Ishikawa (cell line): ENCODE measurements at regions not wholly inside any gene's neighbourhood (a gene's known extent, or its start where the extent isn't known, plus 50 kb on each side); places are given as distances from the start of the nearest gene placed in this dataset.

Experiments
- CEBPB ChIP-seq: IDR thresholded peaks from 2 replicates; pipeline ENCODE4 v1.6.1; 2012
- CREB1 ChIP-seq: IDR thresholded peaks from 2 replicates; pipeline ENCODE4 v1.6.1; 2012; ENCODE audit warnings: low read depth
- EGR1 ChIP-seq: IDR thresholded peaks from 2 replicates; pipeline ENCODE4 v1.6.1; 2012
- EP300 ChIP-seq: IDR thresholded peaks from 2 replicates; pipeline ENCODE4 v1.6.1; 2012; ENCODE audit warnings: borderline replicate concordance
- FOXM1 ChIP-seq: IDR thresholded peaks from 2 replicates; pipeline ENCODE4 v1.6.1; 2012; ENCODE audit warnings: low read depth, borderline replicate concordance
- NFIC ChIP-seq: IDR thresholded peaks from 2 replicates; pipeline ENCODE4 v1.6.1; 2012
- RAD21 ChIP-seq: IDR thresholded peaks from 2 replicates; pipeline ENCODE4 v1.6.1; 2012; ENCODE audit warnings: low read depth
- TAF1 ChIP-seq: IDR thresholded peaks from 2 replicates; pipeline ENCODE4 v1.6.1; 2012; ENCODE audit warnings: low read depth, mild to moderate bottlenecking
- TCF12 ChIP-seq: IDR thresholded peaks from 2 replicates; pipeline ENCODE4 v1.6.1; 2012; ENCODE audit warnings: low read depth
- TEAD4 ChIP-seq: IDR thresholded peaks from 2 replicates; pipeline ENCODE4 v1.6.1; 2012
- YY1 ChIP-seq: IDR thresholded peaks from 2 replicates; pipeline ENCODE4 v1.6.1; 2012; ENCODE audit warnings: low read depth
- ZBTB7A ChIP-seq: IDR thresholded peaks from 2 replicates; pipeline ENCODE4 v1.6.1; 2012; ENCODE audit warnings: low read depth
- TF ChIP-seq, protein P1 (sequence below): IDR thresholded peaks from 2 replicates; pipeline ENCODE4 v1.6.1; 2012
- TF ChIP-seq, protein P2 (sequence below): IDR thresholded peaks from 2 replicates; pipeline ENCODE4 v1.6.1; 2012
- TF ChIP-seq, protein P3 (sequence below): IDR thresholded peaks from 2 replicates; pipeline ENCODE4 v1.6.1; 2012; ENCODE audit warnings: low read depth, mild to moderate bottlenecking

DNA sequence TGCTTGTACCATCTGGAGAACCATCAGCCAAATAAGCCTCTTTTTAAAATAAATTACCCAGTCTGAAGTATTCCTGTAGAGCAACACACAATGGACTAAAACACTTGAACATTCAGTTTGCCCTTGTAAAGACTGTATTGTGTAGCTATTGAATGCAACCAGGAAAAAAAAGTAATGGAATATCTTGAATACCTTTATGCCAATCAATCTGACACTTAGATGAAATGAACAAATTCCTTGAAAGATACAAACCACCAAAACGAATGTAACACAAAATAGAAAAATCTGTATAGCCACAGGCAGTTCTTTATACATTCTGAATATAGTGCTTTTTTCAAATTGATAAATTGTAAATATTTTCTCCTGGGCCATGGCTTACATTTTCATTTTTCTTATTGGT is 63.3 kb upstream of the KCNJ16 start:
- TF ChIP-seq, protein P1, sequence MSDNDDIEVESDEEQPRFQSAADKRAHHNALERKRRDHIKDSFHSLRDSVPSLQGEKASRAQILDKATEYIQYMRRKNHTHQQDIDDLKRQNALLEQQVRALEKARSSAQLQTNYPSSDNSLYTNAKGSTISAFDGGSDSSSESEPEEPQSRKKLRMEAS = no peak
- TF ChIP-seq EP300 (no peak), CEBPB (no peak), TCF12 (no peak), RAD21 (no peak), CREB1 (no peak), TEAD4 (no peak), FOXM1 (no peak), TAF1 (no peak), ZBTB7A (no peak), NFIC (no peak), YY1 (no peak), EGR1 (no peak)
- TF ChIP-seq, protein P2, sequence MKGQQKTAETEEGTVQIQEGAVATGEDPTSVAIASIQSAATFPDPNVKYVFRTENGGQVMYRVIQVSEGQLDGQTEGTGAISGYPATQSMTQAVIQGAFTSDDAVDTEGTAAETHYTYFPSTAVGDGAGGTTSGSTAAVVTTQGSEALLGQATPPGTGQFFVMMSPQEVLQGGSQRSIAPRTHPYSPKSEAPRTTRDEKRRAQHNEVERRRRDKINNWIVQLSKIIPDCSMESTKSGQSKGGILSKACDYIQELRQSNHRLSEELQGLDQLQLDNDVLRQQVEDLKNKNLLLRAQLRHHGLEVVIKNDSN = no peak
- TF ChIP-seq, protein P3, sequence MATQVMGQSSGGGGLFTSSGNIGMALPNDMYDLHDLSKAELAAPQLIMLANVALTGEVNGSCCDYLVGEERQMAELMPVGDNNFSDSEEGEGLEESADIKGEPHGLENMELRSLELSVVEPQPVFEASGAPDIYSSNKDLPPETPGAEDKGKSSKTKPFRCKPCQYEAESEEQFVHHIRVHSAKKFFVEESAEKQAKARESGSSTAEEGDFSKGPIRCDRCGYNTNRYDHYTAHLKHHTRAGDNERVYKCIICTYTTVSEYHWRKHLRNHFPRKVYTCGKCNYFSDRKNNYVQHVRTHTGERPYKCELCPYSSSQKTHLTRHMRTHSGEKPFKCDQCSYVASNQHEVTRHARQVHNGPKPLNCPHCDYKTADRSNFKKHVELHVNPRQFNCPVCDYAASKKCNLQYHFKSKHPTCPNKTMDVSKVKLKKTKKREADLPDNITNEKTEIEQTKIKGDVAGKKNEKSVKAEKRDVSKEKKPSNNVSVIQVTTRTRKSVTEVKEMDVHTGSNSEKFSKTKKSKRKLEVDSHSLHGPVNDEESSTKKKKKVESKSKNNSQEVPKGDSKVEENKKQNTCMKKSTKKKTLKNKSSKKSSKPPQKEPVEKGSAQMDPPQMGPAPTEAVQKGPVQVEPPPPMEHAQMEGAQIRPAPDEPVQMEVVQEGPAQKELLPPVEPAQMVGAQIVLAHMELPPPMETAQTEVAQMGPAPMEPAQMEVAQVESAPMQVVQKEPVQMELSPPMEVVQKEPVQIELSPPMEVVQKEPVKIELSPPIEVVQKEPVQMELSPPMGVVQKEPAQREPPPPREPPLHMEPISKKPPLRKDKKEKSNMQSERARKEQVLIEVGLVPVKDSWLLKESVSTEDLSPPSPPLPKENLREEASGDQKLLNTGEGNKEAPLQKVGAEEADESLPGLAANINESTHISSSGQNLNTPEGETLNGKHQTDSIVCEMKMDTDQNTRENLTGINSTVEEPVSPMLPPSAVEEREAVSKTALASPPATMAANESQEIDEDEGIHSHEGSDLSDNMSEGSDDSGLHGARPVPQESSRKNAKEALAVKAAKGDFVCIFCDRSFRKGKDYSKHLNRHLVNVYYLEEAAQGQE = no peak

DNA sequence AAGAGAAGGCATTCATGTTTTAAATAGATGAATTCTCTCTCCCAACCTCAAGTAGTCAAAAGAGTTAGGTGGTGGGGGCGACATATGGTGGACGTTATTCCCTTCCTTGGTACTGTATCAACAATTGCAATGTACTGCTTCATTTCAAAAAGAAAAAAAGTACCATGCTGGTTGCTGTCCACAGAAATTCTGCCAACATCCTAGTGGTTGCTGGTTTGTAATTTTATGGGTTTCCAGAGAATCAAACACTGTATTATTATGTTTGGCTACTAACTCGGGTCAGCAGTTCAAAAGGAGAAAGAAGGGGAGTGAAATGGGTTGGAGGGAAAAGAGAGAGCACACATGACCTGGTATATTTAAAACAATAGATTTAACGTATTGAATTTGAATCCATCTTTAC is 61.1 kb upstream of the KCNJ16 start:
- no peak for TF ChIP-seq YY1
- TF ChIP-seq NFIC = no peak
- no peak for TF ChIP-seq RAD21
- TF ChIP-seq EGR1 = no peak
- TF ChIP-seq FOXM1 = no peak
- TF ChIP-seq, protein P1 = no peak
- TF ChIP-seq EP300 = no peak
- TF ChIP-seq ZBTB7A = no peak
- TF ChIP-seq CREB1 = no peak
- no peak for TF ChIP-seq TAF1
- TF ChIP-seq, protein P3 = no peak
- no peak for TF ChIP-seq TCF12
- TF ChIP-seq TEAD4 = no peak
- TF ChIP-seq CEBPB = no peak
- TF ChIP-seq, protein P2 = no peak

DNA sequence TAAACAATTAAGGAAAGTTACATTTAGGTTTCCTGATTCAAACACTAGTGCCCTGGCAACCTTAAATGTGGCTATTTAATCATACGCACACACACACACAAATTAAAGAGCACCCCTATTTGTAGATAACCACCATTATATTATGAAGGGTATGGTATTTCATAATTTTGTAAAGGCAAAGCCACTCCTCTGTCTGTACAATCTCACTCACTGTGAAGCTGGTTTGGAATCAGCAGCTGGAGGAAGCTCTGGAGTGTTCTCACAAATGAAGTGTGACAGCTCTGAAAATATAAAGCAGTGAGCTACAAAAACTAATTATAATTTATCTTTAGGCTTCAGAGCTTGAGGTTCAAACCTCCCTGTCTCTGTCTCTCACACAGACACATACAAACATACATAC is 57.9 kb upstream of the KCNJ16 start:
- TF ChIP-seq FOXM1 (no peak), EGR1 (no peak), NFIC (no peak), YY1 (no peak), CREB1 (no peak)
- TF ChIP-seq, protein P2 = no peak

DNA sequence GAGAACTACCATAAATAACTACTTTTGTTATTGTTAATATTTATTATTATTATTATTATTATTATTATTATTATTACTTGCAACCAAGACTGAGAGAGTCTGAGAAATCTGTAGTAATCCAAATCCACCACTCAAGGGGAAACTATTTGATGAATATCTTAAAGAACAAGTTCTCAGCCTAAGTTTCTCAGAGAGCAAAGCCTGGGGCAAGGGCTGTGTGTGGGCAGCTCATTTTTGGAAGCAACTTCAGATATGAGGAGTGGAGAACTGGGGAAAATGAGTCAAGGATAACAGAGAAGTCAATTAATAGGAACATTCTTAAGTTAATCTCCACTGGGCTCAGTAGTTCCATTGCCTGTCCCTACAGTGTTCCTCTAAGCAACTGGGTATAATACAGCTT is 57.1 kb upstream of the KCNJ16 start:
- no peak for TF ChIP-seq FOXM1
- TF ChIP-seq, protein P1 = no peak
- TF ChIP-seq TEAD4 = no peak
- TF ChIP-seq CEBPB = no peak
- TF ChIP-seq CREB1 = no peak
- TF ChIP-seq TAF1 = no peak
- TF ChIP-seq RAD21 = no peak
- TF ChIP-seq, protein P3 = no peak
